GM12801 (cell line): ENCODE measurements at regions not wholly inside any gene's neighbourhood (a gene's known extent, or its start where the extent isn't known, plus 50 kb on each side); places are given as distances from the start of the nearest gene placed in this dataset.

Experiments
- TF ChIP-seq, protein P1 (sequence below): IDR thresholded peaks from one replicate; pipeline ENCODE4 v1.5.1; 2011; ENCODE audit warnings: control low read depth; ENCODE audit not compliant: insufficient read length; ENCODE audit errors: extremely low read depth

DNA sequence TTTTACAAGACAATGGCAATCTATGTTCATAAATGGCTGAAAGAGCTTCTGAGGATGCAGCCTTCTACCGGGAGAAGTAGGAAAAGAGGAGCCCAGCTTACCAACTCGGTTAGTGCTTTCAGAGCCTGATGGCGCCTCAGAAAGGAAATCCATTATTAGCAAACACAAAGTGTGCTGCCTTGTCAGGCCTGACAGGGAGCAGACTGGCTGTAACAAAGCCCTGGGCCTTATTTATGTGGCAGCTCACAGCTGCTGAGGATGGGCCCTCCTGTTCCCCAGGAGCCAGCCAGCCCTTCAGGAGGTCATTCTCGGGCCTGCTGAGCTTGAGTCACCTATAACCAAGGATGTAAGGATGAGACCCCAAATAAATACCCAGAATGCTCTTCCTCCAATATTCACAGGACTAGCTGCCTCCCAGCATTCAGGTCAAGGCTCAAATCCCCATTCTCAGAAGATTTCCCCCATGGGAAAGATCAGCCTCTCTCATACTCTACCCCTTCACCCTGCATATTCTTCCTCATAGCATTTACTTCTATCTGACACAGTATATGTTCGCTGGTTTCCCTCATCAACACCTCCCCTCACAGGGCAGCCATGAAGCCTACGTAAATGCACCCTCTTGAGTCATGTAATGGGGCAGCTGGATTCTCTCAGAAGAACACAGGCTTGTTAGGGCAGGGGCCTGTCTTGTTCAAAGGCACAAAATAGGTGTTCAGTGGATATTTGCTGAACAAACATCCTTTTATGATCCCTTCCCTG is 227.0 kb upstream of the RASGEF1B start:
- TF ChIP-seq, protein P1, sequence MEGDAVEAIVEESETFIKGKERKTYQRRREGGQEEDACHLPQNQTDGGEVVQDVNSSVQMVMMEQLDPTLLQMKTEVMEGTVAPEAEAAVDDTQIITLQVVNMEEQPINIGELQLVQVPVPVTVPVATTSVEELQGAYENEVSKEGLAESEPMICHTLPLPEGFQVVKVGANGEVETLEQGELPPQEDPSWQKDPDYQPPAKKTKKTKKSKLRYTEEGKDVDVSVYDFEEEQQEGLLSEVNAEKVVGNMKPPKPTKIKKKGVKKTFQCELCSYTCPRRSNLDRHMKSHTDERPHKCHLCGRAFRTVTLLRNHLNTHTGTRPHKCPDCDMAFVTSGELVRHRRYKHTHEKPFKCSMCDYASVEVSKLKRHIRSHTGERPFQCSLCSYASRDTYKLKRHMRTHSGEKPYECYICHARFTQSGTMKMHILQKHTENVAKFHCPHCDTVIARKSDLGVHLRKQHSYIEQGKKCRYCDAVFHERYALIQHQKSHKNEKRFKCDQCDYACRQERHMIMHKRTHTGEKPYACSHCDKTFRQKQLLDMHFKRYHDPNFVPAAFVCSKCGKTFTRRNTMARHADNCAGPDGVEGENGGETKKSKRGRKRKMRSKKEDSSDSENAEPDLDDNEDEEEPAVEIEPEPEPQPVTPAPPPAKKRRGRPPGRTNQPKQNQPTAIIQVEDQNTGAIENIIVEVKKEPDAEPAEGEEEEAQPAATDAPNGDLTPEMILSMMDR = no peak

DNA sequence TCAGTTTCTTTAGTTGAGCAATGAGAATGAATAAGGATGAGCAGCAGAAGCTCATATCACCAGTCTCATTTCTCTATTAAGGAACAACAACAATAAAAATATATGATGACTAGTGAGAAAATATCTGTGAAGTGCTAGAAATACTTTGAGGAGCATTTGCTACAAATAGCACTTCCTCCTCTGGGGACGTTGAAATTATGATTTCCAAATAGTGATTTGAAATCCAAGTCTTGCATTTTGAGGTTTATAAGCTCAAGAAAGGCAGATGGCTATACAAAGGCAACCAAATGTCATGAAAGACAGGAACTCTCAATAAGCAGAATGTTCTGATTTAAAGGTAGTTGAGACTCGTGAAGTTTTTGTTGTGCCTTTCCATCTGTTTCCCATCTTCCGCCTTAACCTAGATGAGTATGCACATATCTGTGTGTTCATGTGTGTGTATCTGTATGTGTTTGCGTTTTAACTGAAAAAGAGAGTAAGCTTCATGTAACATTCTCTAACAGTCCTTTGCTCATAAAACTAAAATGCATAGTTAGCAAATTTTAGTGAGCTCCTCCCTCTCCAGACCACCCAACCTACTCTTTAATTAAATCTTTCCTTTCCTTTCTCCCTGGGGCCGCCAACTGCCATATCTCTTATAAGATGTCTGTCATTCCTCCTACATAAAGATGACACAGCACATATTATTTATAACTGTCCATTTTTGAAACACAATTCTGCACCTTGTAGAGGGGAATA is 222.6 kb upstream of the RASGEF1B start:
- TF ChIP-seq, protein P1 = no peak

DNA sequence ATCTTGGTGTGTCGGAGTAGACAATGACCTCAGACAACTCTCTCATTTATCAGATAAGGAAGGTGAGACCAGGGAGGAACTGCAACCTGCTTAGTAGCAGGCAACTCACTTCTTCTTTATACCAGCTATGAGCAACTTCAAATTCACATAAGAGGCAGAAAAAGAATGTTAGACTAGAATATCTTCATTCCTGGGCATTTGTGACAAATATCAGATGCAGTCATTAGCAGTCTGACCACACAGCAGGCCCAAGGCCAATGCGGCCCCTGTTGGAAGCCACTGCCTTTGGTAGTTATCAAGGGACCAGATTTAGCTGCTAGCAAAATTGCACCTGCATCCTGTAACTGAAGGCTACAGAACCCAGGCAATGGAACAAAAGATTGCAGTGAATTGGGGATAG is 219.2 kb upstream of the RASGEF1B start:
- TF ChIP-seq, protein P1 = no peak

DNA sequence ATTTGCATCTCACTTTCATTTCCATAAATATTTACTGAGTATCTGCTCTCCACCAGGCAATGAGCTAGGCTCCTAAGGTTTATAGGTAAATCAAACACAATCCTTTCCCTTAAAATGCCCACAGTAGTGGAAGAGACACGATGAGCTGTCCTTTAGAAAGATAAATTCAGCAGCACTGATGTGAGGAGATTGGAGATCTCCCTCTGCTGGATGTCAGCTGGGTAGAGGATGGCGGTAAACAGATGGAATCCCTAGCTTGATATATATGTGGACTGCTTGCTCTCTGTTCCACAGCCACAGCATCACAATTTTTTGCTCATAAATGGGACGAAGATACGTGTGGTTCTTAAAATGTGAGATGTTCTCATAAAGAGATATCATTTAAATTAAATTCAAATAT is 216.4 kb upstream of the RASGEF1B start:
- TF ChIP-seq, protein P1 = no peak

DNA sequence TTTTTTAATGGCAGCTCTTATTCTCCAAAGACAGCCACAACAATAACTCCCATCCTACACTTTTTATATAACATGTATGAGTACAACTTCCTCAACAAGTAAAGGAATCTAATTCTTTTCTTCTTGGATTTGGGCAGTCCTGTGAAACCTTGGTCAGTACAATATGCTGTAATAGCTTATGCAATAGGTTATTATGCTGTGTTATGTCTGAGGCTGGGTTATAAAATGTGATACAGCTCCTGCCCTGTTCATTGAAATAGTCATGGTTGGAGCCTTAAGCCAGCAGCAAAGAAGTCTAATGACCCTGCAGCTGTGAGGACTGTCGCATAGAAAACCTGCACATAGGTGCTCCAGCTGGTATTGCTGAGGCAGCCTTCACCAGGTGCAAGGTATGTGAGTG is 215.8 kb upstream of the RASGEF1B start:
- TF ChIP-seq, protein P1 = no peak

DNA sequence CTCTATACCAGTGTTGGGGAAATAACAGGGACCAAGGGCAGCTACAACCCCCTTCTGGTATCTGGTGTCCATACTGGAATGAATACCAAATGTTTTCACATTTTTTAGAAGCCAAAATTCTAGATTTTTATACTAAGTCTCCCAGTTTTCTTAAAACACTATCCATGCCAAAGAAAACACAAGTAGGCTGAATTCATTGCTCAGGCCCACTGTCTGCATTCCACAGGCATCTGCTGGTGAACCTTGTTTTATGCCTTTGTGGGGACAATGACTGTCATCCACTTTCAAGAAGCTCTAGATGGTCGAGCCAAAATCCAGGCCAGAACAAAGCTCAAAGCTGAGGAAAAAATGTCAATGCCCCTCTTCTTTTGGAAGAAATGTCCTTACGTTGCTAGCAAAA is 213.4 kb upstream of the RASGEF1B start:
- TF ChIP-seq, protein P1 = no peak

DNA sequence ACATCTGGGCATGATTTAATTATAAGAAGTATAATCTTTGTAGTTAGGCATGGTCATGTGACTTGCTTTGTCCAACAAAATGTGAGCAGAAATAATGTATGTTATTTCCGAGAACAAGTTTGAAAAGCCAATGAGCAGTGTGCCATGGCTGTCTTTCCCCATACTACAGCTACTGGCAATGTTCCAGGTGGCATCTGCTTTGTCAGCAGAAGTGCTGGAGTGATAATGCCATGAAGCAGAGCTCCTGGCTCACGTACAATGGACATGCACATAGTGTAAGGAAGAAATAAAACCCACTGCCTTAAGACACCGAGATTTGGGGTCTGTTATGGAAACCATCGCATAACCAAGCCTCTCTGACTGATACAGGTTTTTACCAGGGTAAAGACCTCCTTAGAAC is 212.6 kb upstream of the RASGEF1B start:
- TF ChIP-seq, protein P1 = no peak
